PC-9 (cell line): ENCODE measurements at regions not wholly inside any gene's neighbourhood (a gene's known extent, or its start where the extent isn't known, plus 50 kb on each side); places are given as distances from the start of the nearest gene placed in this dataset.

ENCODE experiments used
- EZH2 ChIP-seq: fragments of 200-600 bp; sonication (generic); IDR thresholded peaks from 2 replicates; pipeline ENCODE4 v1.8.0; 2017; ENCODE audit warnings: antibody characterized with exemption, low read depth
- TF ChIP-seq, protein P1 (sequence below): fragments of 200-600 bp; sonication (generic); conservative IDR thresholded peaks from 2 replicates; pipeline ENCODE4 v1.6.1; 2017; ENCODE audit warnings: mixed run types, antibody characterized with exemption, mild to moderate bottlenecking, moderate library complexity

DNA sequence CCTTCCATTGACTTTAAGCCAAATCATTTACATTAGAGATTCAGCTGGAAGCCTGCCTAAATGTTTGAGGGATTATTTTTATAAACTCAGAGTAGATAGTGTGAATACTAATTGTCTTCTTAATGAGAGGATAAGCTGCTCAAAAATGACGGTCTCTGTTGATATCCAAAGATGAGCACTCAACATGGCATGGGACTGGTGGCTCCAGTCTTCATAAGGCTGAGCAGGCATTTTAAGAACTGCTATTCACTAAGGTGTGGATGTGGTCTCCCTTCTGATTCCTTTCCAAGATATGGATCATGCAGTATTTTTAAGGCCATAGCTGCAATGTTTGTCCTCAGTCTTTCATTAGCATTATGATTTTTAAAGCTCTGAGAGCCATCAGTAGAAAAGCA lies 377.5 kb upstream of the RIOK2 start:
- TF ChIP-seq, protein P1, sequence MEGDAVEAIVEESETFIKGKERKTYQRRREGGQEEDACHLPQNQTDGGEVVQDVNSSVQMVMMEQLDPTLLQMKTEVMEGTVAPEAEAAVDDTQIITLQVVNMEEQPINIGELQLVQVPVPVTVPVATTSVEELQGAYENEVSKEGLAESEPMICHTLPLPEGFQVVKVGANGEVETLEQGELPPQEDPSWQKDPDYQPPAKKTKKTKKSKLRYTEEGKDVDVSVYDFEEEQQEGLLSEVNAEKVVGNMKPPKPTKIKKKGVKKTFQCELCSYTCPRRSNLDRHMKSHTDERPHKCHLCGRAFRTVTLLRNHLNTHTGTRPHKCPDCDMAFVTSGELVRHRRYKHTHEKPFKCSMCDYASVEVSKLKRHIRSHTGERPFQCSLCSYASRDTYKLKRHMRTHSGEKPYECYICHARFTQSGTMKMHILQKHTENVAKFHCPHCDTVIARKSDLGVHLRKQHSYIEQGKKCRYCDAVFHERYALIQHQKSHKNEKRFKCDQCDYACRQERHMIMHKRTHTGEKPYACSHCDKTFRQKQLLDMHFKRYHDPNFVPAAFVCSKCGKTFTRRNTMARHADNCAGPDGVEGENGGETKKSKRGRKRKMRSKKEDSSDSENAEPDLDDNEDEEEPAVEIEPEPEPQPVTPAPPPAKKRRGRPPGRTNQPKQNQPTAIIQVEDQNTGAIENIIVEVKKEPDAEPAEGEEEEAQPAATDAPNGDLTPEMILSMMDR: no peak
- TF ChIP-seq EZH2: no peak
